Stimulated activated CD4-positive, alpha-beta T cell treated with anti-CD3 and anti-CD28 coated beads, Interleukin-1b, Interleukin-23, amount 100 ng/mL, for 4 hours (primary cell): ENCODE measurements at regions not wholly inside any gene's neighbourhood (a gene's known extent, or its start where the extent isn't known, plus 50 kb on each side); places are given as distances from the start of the nearest gene placed in this dataset.
"Not testable (repeated sequence)": the region's sequence is repeated elsewhere in the genome, so short reads cannot be mapped to it uniquely, and the experiment has no call there.

Source experiments
- DNase-seq, 2 donors: peaks; one replicate each; pipeline ENCODE4 v3.0.0-alpha.2; 2020; ENCODE audit warnings: low read depth in 2 of 2

DNA sequence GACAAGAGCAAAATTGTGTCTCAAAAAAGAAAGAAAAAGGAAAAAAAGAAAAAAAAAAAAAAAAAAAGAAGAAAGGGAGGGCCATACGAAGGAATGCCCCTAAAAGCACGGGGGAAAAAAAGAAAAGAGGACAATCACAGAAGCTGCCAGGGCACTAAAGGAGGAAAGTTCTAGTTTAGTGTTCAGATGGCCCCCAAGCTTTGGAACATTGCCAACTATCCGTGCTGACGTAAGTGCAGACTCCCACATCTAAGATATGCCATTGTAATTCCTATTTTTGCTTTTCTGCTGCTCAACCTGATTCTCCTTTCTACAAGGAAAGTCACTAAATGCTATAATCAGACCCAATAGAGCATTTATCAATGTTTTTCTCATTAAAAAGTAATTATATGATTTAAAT lies 842.1 kb downstream of the KCNJ2 start:
- no peak for DNase-seq

GRCh38 chr17:71019699-71020098 lies 850.4 kb downstream of the KCNJ2 start:
- DNase-seq: no peak

GRCh38 chr17:71022758-71023157 lies 853.4 kb downstream of the KCNJ2 start:
- no peak for DNase-seq

- DNase-seq: no peak
These were observed 854.1 kb downstream of the KCNJ2 start for GRCh38 chr17:71023249-71024030.

- no peak for DNase-seq
These were observed 854.8 kb downstream of the KCNJ2 start for GRCh38 chr17:71024172-71024571.

DNA sequence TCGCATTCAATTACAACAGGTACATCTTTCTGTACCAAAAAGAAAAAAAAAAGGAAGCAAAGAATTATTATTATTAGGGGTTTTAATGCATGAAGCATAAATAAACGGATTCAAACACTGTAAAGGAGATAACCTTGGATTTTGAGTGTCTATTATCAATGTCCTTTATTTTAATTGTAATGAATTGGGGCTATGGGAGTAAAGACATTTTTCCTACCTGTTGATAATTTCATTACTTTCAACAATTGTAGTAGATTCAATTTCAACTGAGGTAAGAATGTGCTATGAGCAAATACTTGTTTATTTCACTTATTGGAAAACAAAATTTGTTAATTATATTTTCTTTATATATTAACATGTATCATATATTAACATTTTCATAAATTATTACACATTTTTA lies 855.6 kb downstream of the KCNJ2 start:
- DNase-seq: no peak

DNA sequence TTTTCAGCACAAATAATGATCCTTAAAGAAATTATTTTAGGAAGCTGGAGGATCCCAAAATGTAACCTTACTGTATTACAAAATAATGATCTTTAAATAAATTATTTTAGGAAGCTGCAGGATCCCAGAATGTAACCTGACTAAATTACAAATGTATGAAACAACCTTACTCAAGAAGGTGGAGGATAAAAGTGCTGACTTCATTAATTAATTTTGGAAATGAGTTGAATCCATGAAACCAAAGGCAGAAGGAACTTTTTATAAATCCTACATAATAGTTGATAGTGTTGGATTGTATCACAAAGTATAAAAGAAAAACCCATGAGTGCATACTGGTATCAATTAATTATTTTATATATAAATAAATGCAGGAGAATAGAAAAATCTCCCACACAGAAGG lies 859.9 kb downstream of the KCNJ2 start:
- no peak for DNase-seq

DNA sequence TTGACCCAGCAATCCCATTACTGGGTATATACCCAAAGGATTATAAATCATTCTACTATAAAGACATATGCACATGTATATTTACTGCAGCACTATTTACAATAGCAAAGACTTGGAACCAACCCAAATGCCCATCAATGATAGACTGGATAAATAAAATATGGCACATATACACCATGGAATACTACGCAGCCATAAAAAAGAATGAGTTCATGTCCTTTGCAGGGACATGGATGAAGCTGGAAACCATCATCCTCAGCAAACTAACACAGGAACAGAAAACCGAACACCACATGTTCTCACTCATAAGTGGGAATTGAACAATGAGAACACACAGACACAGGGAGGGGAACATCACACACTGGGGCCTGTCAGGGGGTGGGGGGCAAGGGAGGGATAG lies 862.0 kb downstream of the KCNJ2 start:
- DNase-seq: not testable (repeated sequence)

DNA sequence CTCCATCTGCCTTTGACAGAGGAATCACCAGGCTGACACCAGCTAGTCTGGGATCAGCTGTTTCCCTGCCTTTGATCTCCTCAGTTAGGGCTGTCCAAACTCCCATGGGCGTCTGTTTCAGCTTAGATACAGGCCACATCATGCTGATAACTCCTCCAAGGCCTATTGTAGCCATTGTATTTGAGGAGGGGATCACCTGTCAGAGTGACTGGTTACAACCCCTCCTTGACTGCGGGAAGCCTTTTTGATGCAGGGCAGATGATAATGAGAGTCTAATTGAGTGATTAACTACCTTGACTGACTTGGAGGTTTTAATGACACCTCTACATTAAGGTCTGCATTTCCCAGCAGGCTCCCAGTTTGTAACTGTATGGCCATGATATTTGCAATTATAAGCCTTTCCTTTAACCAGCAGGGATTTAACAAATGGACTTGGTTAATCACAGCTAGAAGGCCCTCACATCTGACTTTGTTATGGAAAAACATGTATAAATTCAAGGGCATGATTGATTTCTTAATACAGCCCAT lies 863.5 kb downstream of the KCNJ2 start:
- no peak for DNase-seq

DNA sequence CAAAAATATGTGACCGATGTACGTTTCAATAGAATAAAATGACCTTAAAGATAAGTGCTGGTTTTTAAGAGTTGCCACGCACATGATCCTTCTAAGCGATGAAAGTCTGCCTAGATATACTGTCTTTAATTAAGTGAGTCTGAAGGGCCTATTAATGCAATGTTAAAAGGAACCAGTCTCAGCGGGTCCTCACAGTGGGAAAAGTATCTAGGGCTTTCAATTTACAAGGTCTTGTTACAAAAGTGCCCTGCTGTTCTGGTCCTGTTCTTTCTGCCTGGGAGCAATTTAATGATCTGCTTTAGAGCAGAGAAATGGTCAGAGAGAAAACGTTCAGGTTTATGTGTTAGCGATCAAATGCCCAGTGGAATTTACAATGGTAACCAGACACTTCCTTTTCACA lies 864.0 kb downstream of the KCNJ2 start:
- DNase-seq: no peak

DNA sequence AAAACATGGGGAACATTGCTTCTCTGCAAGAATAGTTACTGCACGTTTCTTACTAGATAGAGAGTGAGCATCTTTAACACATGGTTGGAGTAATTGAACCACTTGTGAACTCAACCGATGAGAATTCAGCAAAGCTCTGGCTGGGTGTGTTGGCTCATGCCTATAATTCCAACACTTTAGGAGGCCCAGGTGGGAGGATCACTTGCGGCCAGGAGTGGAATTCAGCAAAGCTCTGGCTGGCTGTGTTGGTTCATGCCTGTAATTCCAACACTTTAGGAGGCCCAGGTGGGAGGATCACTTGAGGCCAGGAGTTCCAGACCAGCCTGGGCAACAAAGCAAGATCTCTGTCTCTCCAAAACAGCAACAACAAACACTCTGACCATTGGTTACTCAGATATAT lies 865.9 kb downstream of the KCNJ2 start:
- no peak for DNase-seq

DNA sequence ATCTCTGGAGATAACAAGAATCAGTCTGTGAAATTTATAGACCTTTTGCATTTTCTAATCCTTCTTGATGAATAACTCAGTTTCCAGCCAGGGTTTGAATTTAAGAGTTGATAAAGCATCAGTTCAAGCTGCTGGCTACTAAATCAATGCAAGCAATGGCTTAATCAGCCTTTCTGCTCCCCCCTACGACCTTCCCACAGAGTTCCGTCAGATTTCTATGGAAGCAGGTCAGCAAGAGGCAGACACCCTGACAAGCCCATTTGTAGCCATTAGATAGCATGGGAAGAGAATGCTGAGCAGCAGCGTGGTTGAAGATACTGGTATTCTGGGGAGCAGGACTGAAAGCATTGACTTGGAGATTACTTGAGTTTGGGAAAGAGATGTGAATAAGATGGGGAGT lies 868.1 kb downstream of the KCNJ2 start:
- no peak for DNase-seq

DNA sequence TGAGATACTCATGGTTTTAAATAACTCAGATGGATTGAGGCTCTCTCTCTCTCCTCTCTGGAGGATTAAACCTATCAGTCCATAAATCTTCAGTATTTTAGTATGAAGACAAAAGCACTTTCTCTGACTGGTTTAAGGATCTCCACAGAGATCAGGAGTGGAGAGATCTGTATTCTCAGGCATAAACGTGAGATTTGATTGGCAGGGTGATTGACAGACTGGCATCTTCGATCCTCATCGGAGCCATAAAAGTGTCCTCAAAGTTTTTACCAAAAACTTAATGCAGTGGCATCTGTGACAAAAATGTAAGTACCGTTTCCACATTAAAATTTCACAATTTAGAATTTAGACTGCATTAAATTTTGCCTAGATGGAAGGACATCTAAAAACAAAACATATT lies 870.1 kb downstream of the KCNJ2 start:
- DNase-seq: no peak

DNA sequence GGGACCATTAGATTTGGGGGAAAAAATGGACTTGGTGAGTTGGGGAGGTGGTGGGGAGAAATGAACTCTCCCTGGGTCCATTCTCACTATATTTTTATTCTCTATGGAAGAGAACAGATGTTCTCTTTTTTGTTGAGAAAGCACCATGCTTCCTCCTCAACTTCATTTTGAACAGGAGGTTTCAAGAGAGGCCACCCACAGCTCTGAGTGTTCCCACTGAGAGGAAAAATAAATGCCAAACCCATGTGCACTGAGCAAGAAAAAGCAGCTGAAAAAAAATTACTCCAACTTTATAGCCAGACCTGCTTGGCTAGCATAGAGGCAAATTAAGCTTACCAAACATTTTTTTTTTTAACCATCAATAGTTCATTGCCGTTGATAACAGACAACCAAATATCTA lies 883.6 kb downstream of the KCNJ2 start:
- no peak for DNase-seq

DNA sequence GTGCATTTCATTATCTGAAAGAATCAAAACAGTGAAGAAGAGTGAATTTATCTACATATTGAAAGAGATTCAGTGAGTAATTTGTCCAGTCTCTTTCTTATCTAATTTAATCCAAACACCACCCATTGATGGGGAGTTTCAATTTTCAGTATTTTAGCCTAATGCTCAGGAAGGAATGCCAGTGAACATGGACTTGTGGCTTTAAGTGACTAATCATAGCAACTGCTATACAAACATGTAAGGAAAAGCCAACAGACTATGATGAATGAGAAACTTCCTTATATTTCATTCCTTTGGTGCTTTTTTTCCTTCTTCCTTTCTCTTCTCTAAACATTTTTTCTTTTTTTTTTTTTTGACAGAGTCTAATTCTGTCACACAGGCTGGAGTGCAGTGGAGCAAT lies 885.8 kb downstream of the KCNJ2 start:
- no peak for DNase-seq

GRCh38 chr17:71057448-71057847 lies 888.1 kb downstream of the KCNJ2 start:
- no peak for DNase-seq

- no peak for DNase-seq
These were observed 888.6 kb downstream of the KCNJ2 start for GRCh38 chr17:71057938-71058337.

DNA sequence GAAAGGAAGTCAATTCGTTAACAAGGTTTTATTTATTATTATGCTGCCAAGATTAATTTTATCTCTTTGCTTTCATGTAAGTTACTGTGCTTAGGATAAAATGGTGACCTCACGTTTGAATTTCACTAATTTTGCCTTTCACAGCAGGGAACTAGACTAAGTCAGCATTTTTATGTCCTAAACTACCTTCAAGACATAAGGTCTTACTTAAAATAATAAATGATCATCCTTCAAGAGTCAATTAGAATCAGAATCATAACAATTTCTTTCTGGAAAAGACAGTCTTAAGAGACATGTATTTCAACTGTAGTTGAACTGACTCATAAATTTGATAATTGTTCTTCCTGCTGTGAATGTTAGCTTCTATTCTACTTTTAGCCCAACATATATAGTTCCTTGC lies 893.8 kb downstream of the KCNJ2 start:
- DNase-seq: no peak

DNA sequence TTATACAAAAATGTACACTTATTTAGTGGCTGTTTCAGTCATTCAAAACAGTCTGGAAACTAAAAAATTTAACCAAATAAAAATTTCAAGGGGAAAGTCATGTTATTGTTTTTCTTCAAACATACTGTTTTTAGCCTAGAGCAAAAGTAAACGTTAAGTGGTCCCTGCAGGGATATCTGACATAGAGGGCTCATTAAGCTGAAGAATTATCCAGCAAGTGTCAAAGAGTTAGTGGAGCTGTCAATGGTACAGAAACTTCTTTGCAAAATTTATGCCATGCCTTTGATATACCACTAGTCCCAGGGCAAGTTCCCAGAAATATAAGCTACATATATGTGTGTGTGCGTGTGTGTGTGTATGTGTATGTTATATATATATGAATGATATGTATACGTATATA lies 894.2 kb downstream of the KCNJ2 start:
- no peak for DNase-seq

- DNase-seq: no peak
These were observed 898.5 kb downstream of the KCNJ2 start for GRCh38 chr17:71067669-71068407.

DNA sequence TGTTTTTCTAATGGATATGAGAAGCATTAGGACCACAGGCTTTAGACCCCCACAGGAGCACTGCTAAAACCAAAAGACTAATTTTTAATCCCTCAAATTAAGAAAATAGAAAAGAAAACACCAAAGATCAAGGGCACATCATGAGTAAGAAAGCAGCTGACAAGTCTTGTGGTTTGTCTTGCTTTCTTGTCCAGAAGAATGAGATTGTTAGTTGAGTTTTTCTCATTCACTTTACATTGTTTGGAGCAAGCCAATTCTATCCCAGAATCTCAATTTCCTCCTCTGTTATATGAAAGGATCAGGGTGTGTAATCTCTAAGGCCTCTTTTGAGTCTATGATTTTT lies 899.0 kb downstream of the KCNJ2 start:
- no peak for DNase-seq

- no peak for DNase-seq
These were observed 901.7 kb downstream of the KCNJ2 start for GRCh38 chr17:71071041-71071440.

GRCh38 chr17:71071837-71072236 lies 902.5 kb downstream of the KCNJ2 start:
- no peak for DNase-seq
